GM10266 (cell line): ENCODE measurements at regions not wholly inside any gene's neighbourhood (a gene's known extent, or its start where the extent isn't known, plus 50 kb on each side); places are given as distances from the start of the nearest gene placed in this dataset.
A peak's percentile ranks its signal among the peaks of the same experiment; 100 is the strongest.

Experiments used
- DNase-seq: peaks from one replicate; pipeline ENCODE4 v3.0.0; 2012; ENCODE audit errors: extremely low spot score
- CTCF ChIP-seq: IDR thresholded peaks from 2 replicates; pipeline ENCODE4 v1.5.1; 2012; ENCODE audit warnings: mild to moderate bottlenecking, low read depth; ENCODE audit not compliant: control insufficient read depth, insufficient read depth; ENCODE audit errors: missing control alignments

GRCh38 chr3:148084931-148085330 lies 612.8 kb upstream of the AGTR1 start:
- no peak for TF ChIP-seq CTCF

GRCh38 chr3:148087601-148088371 lies 609.9 kb upstream of the AGTR1 start:
- no peak for TF ChIP-seq CTCF
- no peak for DNase-seq

More at GRCh38 chr3:148084931-148085330, 612.8 kb upstream of the AGTR1 start:
- peak; percentile 27 for DNase-seq

GRCh38 chr3:148089171-148089570 lies 608.5 kb upstream of the AGTR1 start:
- TF ChIP-seq CTCF: no peak

GRCh38 chr3:148090156-148090555 lies 607.5 kb upstream of the AGTR1 start:
- DNase-seq: no peak
- no peak for TF ChIP-seq CTCF

More at GRCh38 chr3:148089171-148089570, 608.5 kb upstream of the AGTR1 start:
- DNase-seq: no peak

GRCh38 chr3:148092624-148093347 lies 604.9 kb upstream of the AGTR1 start:
- TF ChIP-seq CTCF: no peak
- DNase-seq: no peak

- no peak for TF ChIP-seq CTCF
- DNase-seq: no peak
Observed at GRCh38 chr3:148093753-148094152, 604.0 kb upstream of the AGTR1 start.

- DNase-seq: no peak
- no peak for TF ChIP-seq CTCF
Observed at GRCh38 chr3:148095962-148096361, 601.7 kb upstream of the AGTR1 start.
